ENCODE measurements at regions not wholly inside any gene's neighbourhood (a gene's known extent, or its start where the extent isn't known, plus 50 kb on each side); places are given as distances from the start of the nearest gene placed in this dataset.

DNA sequence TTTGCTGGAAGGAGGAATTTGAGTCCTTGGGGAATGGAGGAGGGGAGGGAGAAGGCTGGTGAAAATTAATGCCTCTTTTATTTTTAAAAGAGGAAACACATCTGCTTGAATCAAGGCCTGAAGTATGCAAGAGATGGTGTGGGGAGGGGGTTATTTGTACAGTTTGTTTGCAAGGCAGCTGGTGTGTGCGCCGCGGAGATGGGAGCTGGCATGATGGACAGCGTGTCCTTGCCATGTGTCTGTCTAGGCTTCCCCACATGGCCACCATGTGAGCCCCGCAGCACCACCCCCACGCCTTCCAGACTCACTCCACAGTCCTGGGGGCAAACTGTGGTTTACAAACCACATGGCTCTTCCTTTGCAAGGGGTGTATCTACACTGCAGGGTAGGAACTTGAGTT is 154.8 kb upstream of the APCDD1 start:
- TF ChIP-seq, protein P1, sequence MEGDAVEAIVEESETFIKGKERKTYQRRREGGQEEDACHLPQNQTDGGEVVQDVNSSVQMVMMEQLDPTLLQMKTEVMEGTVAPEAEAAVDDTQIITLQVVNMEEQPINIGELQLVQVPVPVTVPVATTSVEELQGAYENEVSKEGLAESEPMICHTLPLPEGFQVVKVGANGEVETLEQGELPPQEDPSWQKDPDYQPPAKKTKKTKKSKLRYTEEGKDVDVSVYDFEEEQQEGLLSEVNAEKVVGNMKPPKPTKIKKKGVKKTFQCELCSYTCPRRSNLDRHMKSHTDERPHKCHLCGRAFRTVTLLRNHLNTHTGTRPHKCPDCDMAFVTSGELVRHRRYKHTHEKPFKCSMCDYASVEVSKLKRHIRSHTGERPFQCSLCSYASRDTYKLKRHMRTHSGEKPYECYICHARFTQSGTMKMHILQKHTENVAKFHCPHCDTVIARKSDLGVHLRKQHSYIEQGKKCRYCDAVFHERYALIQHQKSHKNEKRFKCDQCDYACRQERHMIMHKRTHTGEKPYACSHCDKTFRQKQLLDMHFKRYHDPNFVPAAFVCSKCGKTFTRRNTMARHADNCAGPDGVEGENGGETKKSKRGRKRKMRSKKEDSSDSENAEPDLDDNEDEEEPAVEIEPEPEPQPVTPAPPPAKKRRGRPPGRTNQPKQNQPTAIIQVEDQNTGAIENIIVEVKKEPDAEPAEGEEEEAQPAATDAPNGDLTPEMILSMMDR (IDR thresholded peaks at IDR 0.05; ENCODE audit: low read depth, low read length, poor library complexity, severe bottlenecking): no peak
- no peak for TF ChIP-seq EZH2phosphoT487 (IDR thresholded peaks at IDR 0.05; ENCODE audit: borderline replicate concordance, low read length)
